IMR-90 (cell line): ENCODE measurements at regions not wholly inside any gene's neighbourhood (a gene's known extent, or its start where the extent isn't known, plus 50 kb on each side); places are given as distances from the start of the nearest gene placed in this dataset.

Experiments
- ATAC-seq: fragments of 200-7000 bp; cut with Tn5 transposase; 2 replicates; pipeline ENCODE4 v1.9.1; 2020; ENCODE audit warnings: low read depth, mild to moderate bottlenecking, moderate library complexity
- BruUV-seq: library from RNA; stranded (reverse); fragments of 400-500 nt; replicated peaks from 2 replicates; lab custom pipeline; 2021; lab: Mats Ljungman, UMichigan
- CTCF ChIA-PET: fragments of 300-600 bp; formaldehyde crosslinking; extraction: SDS; loops from one replicate; lab custom pipeline; 2021; ENCODE audit warnings: antibody characterized with exemption; lab: Yijun Ruan, JAX
- POLR2A ChIA-PET: fragments of 300-600 bp; sonication (Branson Sonifier 250); formaldehyde crosslinking; loops from one replicate; lab custom pipeline; 2022; ENCODE audit warnings: antibody characterized with exemption; ENCODE audit not compliant: unreplicated experiment; lab: Charles Lee
- DNase-seq: peaks from one replicate; pipeline ENCODE4 v3.0.0; 2013
- H2AFZ ChIP-seq: replicated peaks from 2 replicates; pipeline ENCODE3; 2013; ENCODE audit warnings: low read length, mild to moderate bottlenecking; ENCODE audit not compliant: poor library complexity
- H2AK5ac ChIP-seq: 2 replicates; pipeline ENCODE4 v1.6.1; 2013; ENCODE audit warnings: low read depth, low read length, inconsistent platforms
- H2AK9ac ChIP-seq: replicated peaks from 2 replicates; pipeline ENCODE3; 2013; ENCODE audit warnings: mild to moderate bottlenecking, low read depth, low read length, moderate library complexity; ENCODE audit not compliant: poor library complexity
- H2BK120ac ChIP-seq: 2 replicates; pipeline ENCODE4 v1.6.1; 2013; ENCODE audit warnings: low read depth, low read length, inconsistent platforms
- H2BK15ac ChIP-seq: 3 replicates; pipeline ENCODE4 v1.6.1; 2013; ENCODE audit warnings: low read depth, low read length, inconsistent platforms
- H2BK20ac ChIP-seq: 2 replicates; pipeline ENCODE4 v1.6.1; 2013; ENCODE audit warnings: low read depth, mild to moderate bottlenecking, inconsistent platforms, low read length, moderate library complexity
- H2BK5ac ChIP-seq: 2 replicates; pipeline ENCODE4 v1.6.1; 2013; ENCODE audit warnings: mild to moderate bottlenecking, low read depth, low read length, inconsistent platforms; ENCODE audit not compliant: poor library complexity, severe bottlenecking
- H3K14ac ChIP-seq: replicated peaks from 2 replicates; pipeline ENCODE4 v1.6.1; 2013; ENCODE audit warnings: low read depth, low read length, inconsistent platforms
- H3K18ac ChIP-seq: 2 replicates; pipeline ENCODE4 v1.6.1; 2013; ENCODE audit warnings: low read depth, low read length, control low read depth
- H3K23ac ChIP-seq: 2 replicates; pipeline ENCODE4 v1.6.1; 2013; ENCODE audit warnings: low read depth, low read length, inconsistent platforms
- H3K27ac ChIP-seq: 2 replicates; pipeline ENCODE4 v1.5.1; 2013; ENCODE audit warnings: mild to moderate bottlenecking, control low read depth, low read length; ENCODE audit not compliant: insufficient read depth
- H3K27me3 ChIP-seq: 2 replicates; pipeline ENCODE4 v1.6.1; 2013; ENCODE audit warnings: low read length; ENCODE audit not compliant: control insufficient read depth, insufficient read depth
- H3K36me3 ChIP-seq: 2 replicates; pipeline ENCODE4 v1.6.1; 2013; ENCODE audit warnings: low read length, mixed read lengths; ENCODE audit not compliant: control insufficient read depth, insufficient read depth
- H3K4ac ChIP-seq: 2 replicates; pipeline ENCODE4 v1.6.1; 2013; ENCODE audit warnings: low read depth, low read length, inconsistent platforms
- H3K4me1 ChIP-seq: 2 replicates; pipeline ENCODE4 v1.6.1; 2013; ENCODE audit warnings: low read length, mixed read lengths; ENCODE audit not compliant: control insufficient read depth, insufficient read depth
- H3K4me2 ChIP-seq: 2 replicates; pipeline ENCODE4 v1.6.1; 2013; ENCODE audit warnings: low read depth, mild to moderate bottlenecking, control low read depth, low read length, moderate library complexity
- H3K4me3 ChIP-seq: 2 replicates; pipeline ENCODE4 v1.5.1; 2013; ENCODE audit warnings: low read depth, mild to moderate bottlenecking, control low read depth, low read length, moderate library complexity; ENCODE audit not compliant: insufficient read depth
- H3K56ac ChIP-seq: 2 replicates; pipeline ENCODE4 v1.6.1; 2013; ENCODE audit warnings: low read length, inconsistent platforms; ENCODE audit not compliant: insufficient read depth; ENCODE audit errors: extremely low read depth
- H3K79me1 ChIP-seq, 2 experiments: 2 replicates each; pipeline ENCODE4 v1.6.1; 2013; ENCODE audit warnings: low read length in 2 of 2, inconsistent platforms in 1 of 2, low read depth in 1 of 2
- H3K9ac ChIP-seq: 2 replicates; pipeline ENCODE4 v1.6.1; 2013; ENCODE audit warnings: low read depth, low read length, control low read depth
- H3K9me1 ChIP-seq: 2 replicates; pipeline ENCODE4 v1.6.1; 2013; ENCODE audit warnings: low read length, inconsistent platforms; ENCODE audit not compliant: insufficient read depth
- H3K9me3 ChIP-seq: 2 replicates; pipeline ENCODE4 v1.6.1; 2013; ENCODE audit warnings: low read length; ENCODE audit not compliant: control insufficient read depth, insufficient read depth
- H4K20me1 ChIP-seq: 2 replicates; pipeline ENCODE4 v1.6.1; 2013; ENCODE audit warnings: low read length, inconsistent platforms; ENCODE audit not compliant: insufficient read depth
- H4K5ac ChIP-seq: 2 replicates; pipeline ENCODE4 v1.6.1; 2013; ENCODE audit warnings: mild to moderate bottlenecking, low read depth, low read length, control low read depth
- H4K8ac ChIP-seq, 2 experiments: 2 replicates each; pipeline ENCODE4 v1.6.1; 2013; ENCODE audit warnings: low read depth in 2 of 2, low read length in 2 of 2, control low read depth in 1 of 2, inconsistent platforms in 1 of 2
- H4K91ac ChIP-seq: 2 replicates; pipeline ENCODE4 v1.6.1; 2013; ENCODE audit warnings: low read depth, low read length, inconsistent platforms; ENCODE audit not compliant: insufficient read depth
- BHLHE40 ChIP-seq: fragments of 150-350 bp; IDR thresholded peaks from 2 replicates; pipeline ENCODE4 v1.6.1; 2016; ENCODE audit warnings: mild to moderate bottlenecking, low read depth, low read length
- CEBPB ChIP-seq: IDR thresholded peaks from 2 replicates; pipeline ENCODE4 v1.6.1; 2012; ENCODE audit warnings: low read depth, low read length, improper control_type of control experiment
- CHD1 ChIP-seq: IDR thresholded peaks from 2 replicates; pipeline ENCODE4 v1.6.1; 2012; ENCODE audit warnings: low read depth, low read length, improper control_type of control experiment
- FOS ChIP-seq: fragments of 150-350 bp; IDR thresholded peaks from 2 replicates; pipeline ENCODE4 v1.6.1; 2016; ENCODE audit warnings: low read depth, low read length
- MAFK ChIP-seq: IDR thresholded peaks from 2 replicates; pipeline ENCODE4 v1.6.1; 2012; ENCODE audit warnings: low read depth, low read length, improper control_type of control experiment
- MAZ ChIP-seq: IDR thresholded peaks from 2 replicates; pipeline ENCODE4 v1.6.1; 2012; ENCODE audit warnings: low read depth, mild to moderate bottlenecking, low read length, improper control_type of control experiment, moderate library complexity, borderline replicate concordance
- MXI1 ChIP-seq: IDR thresholded peaks from 2 replicates; pipeline ENCODE4 v1.6.1; 2012; ENCODE audit warnings: low read depth, mild to moderate bottlenecking, low read length, moderate library complexity, borderline replicate concordance
- NFE2L2 ChIP-seq: fragments of 150-350 bp; IDR thresholded peaks from 2 replicates; pipeline ENCODE4 v1.6.1; 2016; ENCODE audit warnings: low read depth, mild to moderate bottlenecking, low read length
- POLR2A ChIP-seq: IDR thresholded peaks from 2 replicates; pipeline ENCODE4 v1.6.1; 2012; ENCODE audit warnings: mild to moderate bottlenecking, low read depth, low read length
- RAD21 ChIP-seq: IDR thresholded peaks from 2 replicates; pipeline ENCODE4 v1.6.1; 2012; ENCODE audit warnings: low read length, improper control_type of control experiment
- RCOR1 ChIP-seq: IDR thresholded peaks from 2 replicates; pipeline ENCODE4 v1.6.1; 2012; ENCODE audit warnings: mild to moderate bottlenecking, low read length, improper control_type of control experiment; ENCODE audit not compliant: insufficient replicate concordance
- RFX5 ChIP-seq: IDR thresholded peaks from 2 replicates; pipeline ENCODE4 v1.8.0; 2012; ENCODE audit warnings: low read depth, mild to moderate bottlenecking, low read length, moderate library complexity
- SMC3 ChIP-seq: fragments of 150-350 bp; IDR thresholded peaks from 2 replicates; pipeline ENCODE4 v1.6.1; 2016; ENCODE audit warnings: low read depth, mild to moderate bottlenecking, antibody characterized with exemption, low read length, moderate library complexity
- WGBS, 2 experiments: methylation state at CpG; one replicate each; pipeline versions ENCODE4 v1.1.5 to v1.1.7; 2013; ENCODE audit warnings: missing lambda C conversion rate in 2 of 2; ENCODE audit not compliant: insufficient read length in 1 of 2; ENCODE audit errors: extremely low coverage in 2 of 2; 5-methylcytosine and 5-hydroxymethylcytosine counted together
- dilution Hi-C: fragments of 300-500 bp; cut with HindIII; formaldehyde crosslinking; loops from one replicate; pipeline ENCODE4 v1.14.3; 2018; ENCODE audit warnings: low sequenced_read_pairs; ENCODE audit not compliant: unreplicated experiment
- in situ Hi-C: fragments of 300-500 bp; cut with MboI; formaldehyde crosslinking; loops from 3 replicates; pipeline ENCODE4 v1.14.3; 2019; ENCODE audit warnings: low sequenced_read_pairs, inconsistent platforms, mixed read lengths
- intact Hi-C: fragments of 100-400 bp; cut with micrococcal nuclease; formaldehyde crosslinking; loops from 2 replicates; pipeline ENCODE4 v1.10.0; 2022
- TF ChIP-seq, protein P1 (sequence below): fragments of 150-350 bp; IDR thresholded peaks from 2 replicates; pipeline ENCODE4 v1.6.1; 2016; ENCODE audit warnings: low read depth, mild to moderate bottlenecking, low read length, moderate library complexity, borderline replicate concordance
- TF ChIP-seq, protein P2 (sequence below): fragments of 150-350 bp; IDR thresholded peaks from 2 replicates; pipeline ENCODE4 v1.6.1; 2017; ENCODE audit warnings: mild to moderate bottlenecking, antibody characterized with exemption, low read length, low read depth
- TF ChIP-seq, protein P3 (sequence below): conservative IDR thresholded peaks from 2 replicates; pipeline ENCODE4 v1.5.1; 2012; ENCODE audit warnings: mild to moderate bottlenecking, low read depth, low read length, improper control_type of control experiment

- Histone ChIP-seq H3K27me3 (no peaks in the 10 kb centered on the region), H3K4ac (no peak overlapping the region), H3K4me2 (no peak overlapping the region), H3K4me3 (no peak overlapping the region), H3K9me3 (peaks cover 34% of the 10 kb centered on the region), H3K27ac (no peak overlapping the region), H4K5ac (no peak overlapping the region), H3K79me1 (no peaks in the 10 kb centered on the region), H2AK9ac (no peak overlapping the region), H2BK20ac (no peak overlapping the region), H3K18ac (no peak overlapping the region), H2BK15ac (no peak overlapping the region), H3K56ac (no peak overlapping the region), H3K36me3 (no peaks in the 10 kb centered on the region), H3K14ac (no peak overlapping the region), H3K23ac (no peak overlapping the region), H4K8ac (no peak overlapping the region), H2AFZ (no peak overlapping the region), H3K4me1 (no peaks in the 10 kb centered on the region), H2BK5ac (no peak overlapping the region), H3K9me1 (no peaks in the 10 kb centered on the region), H2BK120ac (no peak overlapping the region), H2AK5ac (no peak overlapping the region), H4K20me1 (no peaks in the 10 kb centered on the region), H4K91ac (no peak overlapping the region), H3K9ac (no peak overlapping the region)
- TF ChIP-seq, protein P1, sequence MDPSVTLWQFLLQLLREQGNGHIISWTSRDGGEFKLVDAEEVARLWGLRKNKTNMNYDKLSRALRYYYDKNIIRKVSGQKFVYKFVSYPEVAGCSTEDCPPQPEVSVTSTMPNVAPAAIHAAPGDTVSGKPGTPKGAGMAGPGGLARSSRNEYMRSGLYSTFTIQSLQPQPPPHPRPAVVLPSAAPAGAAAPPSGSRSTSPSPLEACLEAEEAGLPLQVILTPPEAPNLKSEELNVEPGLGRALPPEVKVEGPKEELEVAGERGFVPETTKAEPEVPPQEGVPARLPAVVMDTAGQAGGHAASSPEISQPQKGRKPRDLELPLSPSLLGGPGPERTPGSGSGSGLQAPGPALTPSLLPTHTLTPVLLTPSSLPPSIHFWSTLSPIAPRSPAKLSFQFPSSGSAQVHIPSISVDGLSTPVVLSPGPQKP = no peak
- TF ChIP-seq, protein P2, sequence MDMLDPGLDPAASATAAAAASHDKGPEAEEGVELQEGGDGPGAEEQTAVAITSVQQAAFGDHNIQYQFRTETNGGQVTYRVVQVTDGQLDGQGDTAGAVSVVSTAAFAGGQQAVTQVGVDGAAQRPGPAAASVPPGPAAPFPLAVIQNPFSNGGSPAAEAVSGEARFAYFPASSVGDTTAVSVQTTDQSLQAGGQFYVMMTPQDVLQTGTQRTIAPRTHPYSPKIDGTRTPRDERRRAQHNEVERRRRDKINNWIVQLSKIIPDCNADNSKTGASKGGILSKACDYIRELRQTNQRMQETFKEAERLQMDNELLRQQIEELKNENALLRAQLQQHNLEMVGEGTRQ = no peak
- TF ChIP-seq MAZ (no peak), MAFK (no peak), NFE2L2 (no peak), RCOR1 (no peak), CHD1 (no peak), MXI1 (no peak), CEBPB (no peak), FOS (no peak), RAD21 (no peak), POLR2A (no peak), SMC3 (no peak), RFX5 (no peak), BHLHE40 (no peak)
- TF ChIP-seq, protein P3, sequence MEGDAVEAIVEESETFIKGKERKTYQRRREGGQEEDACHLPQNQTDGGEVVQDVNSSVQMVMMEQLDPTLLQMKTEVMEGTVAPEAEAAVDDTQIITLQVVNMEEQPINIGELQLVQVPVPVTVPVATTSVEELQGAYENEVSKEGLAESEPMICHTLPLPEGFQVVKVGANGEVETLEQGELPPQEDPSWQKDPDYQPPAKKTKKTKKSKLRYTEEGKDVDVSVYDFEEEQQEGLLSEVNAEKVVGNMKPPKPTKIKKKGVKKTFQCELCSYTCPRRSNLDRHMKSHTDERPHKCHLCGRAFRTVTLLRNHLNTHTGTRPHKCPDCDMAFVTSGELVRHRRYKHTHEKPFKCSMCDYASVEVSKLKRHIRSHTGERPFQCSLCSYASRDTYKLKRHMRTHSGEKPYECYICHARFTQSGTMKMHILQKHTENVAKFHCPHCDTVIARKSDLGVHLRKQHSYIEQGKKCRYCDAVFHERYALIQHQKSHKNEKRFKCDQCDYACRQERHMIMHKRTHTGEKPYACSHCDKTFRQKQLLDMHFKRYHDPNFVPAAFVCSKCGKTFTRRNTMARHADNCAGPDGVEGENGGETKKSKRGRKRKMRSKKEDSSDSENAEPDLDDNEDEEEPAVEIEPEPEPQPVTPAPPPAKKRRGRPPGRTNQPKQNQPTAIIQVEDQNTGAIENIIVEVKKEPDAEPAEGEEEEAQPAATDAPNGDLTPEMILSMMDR = no peak
- dilution Hi-C loops (no loop called here), in situ Hi-C loops (no loop called here), intact Hi-C loops (no loop called here)
- DNase-seq = no peak
- CTCF ChIA-PET = no interaction called here
- POLR2A ChIA-PET = no interaction called here
- BruUV-seq = no TSS peak
- no CpG with 5 or more reads among the region's 1 CpG for WGBS, 2 experiments
- ATAC-seq = no peak
Observed at GRCh38 chr22:34986523-34986922, 79.4 kb upstream of the ISX start.
